A549 (cell line): ENCODE measurements at regions not wholly inside any gene's neighbourhood (a gene's known extent, or its start where the extent isn't known, plus 50 kb on each side); places are given as distances from the start of the nearest gene placed in this dataset.
"Not testable (repeated sequence)": the region's sequence is repeated elsewhere in the genome, so short reads cannot be mapped to it uniquely, and the experiment has no call there.

Experiments used
- CTCF ChIP-seq: fragments of >200 bp; sonication (Bioruptor Twin); formaldehyde crosslinking; IDR thresholded peaks from 3 replicates; pipeline ENCODE4 v1.5.1; 2016
- KDM1A ChIP-seq: fragments of 200-600 bp; sonication (generic); IDR thresholded peaks from 2 replicates; pipeline ENCODE4 v1.6.1; 2016; ENCODE audit warnings: low read depth, mild to moderate bottlenecking
- MYC ChIP-seq: IDR thresholded peaks from 2 replicates; pipeline ENCODE4 v1.6.1; 2012; ENCODE audit warnings: mild to moderate bottlenecking, inconsistent platforms, low read length, improper control_type of control experiment, borderline replicate concordance
- RFX5 ChIP-seq: fragments of 450-650 bp; IDR thresholded peaks from 2 replicates; pipeline ENCODE4 v1.7.1; 2014; ENCODE audit warnings: antibody characterized with exemption, mild to moderate bottlenecking, moderate library complexity

- not testable (repeated sequence) for TF ChIP-seq RFX5, CTCF, KDM1A, MYC
Observed at GRCh38 chr13:111702059-111702458, 364.9 kb upstream of the SOX1 start.
